ENCODE measurements at regions not wholly inside any gene's neighbourhood (a gene's known extent, or its start where the extent isn't known, plus 50 kb on each side); places are given as distances from the start of the nearest gene placed in this dataset.

DNA sequence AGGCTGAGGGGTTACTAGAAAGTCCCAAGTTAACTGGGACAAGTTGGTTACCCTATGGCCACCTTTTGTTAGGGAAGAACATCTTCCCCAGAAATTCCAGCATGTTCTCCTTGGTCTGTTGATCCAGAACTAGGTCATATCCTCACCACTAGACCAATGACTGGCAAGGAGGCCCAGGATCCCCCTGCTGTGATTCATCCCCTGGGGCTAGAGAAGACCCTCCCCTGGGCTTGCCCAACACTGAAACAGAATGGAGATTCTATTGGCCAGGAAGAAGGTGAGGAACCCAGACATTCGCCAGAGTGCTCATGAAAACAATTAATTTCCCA lies 90.1 kb upstream of the SIM2 start:
- no peak overlapping the region for H3K4me3 ChIP-seq (replicated peaks in 1 of 3)
- DNase-seq: no peak
- H3K9me3 ChIP-seq: no peaks in the 10 kb centered on the region
- no peaks in the 10 kb centered on the region for H3K27me3 ChIP-seq
- intact Hi-C loops (cut with DNase I): no loop called here
- no peak overlapping the region for H3K27ac ChIP-seq
- TF ChIP-seq, protein P1, sequence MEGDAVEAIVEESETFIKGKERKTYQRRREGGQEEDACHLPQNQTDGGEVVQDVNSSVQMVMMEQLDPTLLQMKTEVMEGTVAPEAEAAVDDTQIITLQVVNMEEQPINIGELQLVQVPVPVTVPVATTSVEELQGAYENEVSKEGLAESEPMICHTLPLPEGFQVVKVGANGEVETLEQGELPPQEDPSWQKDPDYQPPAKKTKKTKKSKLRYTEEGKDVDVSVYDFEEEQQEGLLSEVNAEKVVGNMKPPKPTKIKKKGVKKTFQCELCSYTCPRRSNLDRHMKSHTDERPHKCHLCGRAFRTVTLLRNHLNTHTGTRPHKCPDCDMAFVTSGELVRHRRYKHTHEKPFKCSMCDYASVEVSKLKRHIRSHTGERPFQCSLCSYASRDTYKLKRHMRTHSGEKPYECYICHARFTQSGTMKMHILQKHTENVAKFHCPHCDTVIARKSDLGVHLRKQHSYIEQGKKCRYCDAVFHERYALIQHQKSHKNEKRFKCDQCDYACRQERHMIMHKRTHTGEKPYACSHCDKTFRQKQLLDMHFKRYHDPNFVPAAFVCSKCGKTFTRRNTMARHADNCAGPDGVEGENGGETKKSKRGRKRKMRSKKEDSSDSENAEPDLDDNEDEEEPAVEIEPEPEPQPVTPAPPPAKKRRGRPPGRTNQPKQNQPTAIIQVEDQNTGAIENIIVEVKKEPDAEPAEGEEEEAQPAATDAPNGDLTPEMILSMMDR (IDR thresholded peaks at IDR 0.05): no peak
- no peak for TF ChIP-seq POLR2A (IDR thresholded peaks at IDR 0.05)
- WGBS, 2 donors: 94 to 100% methylated on average over 1 of the region's 1 CpG
- no peaks in the 10 kb centered on the region for H3K4me1 ChIP-seq
- no peaks in the 10 kb centered on the region for H3K36me3 ChIP-seq

DNA sequence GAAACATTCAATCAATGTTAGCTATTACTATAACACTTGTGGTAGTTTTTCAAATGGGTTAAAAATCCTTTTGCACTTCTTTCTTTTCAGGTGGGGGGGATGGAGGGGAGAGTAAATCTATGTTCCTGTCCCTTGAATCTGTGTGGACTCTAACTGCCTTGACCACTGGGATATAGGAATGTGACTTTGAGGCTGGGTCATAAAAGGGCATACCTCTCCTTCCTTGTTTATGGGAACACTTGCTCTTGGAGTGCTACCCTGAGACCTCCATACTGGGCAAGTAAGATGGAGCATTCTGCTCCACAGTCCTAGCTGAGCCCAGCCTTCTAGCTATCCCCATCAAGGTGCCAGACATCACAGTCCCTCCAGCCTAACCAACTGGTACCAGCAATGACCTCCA lies 89.3 kb upstream of the SIM2 start:
- TF ChIP-seq, protein P1 (IDR thresholded peaks at IDR 0.05): no peak
- no peak for TF ChIP-seq POLR2A (IDR thresholded peaks at IDR 0.05)
- no peaks in the 10 kb centered on the region for H3K4me1 ChIP-seq
- intact Hi-C loops (cut with DNase I): no loop called here
- H3K27me3 ChIP-seq: no peaks in the 10 kb centered on the region
- no peak overlapping the region for H3K27ac ChIP-seq
- H3K36me3 ChIP-seq: no peaks in the 10 kb centered on the region
- H3K4me3 ChIP-seq (replicated peaks in 1 of 3): no peak overlapping the region
- DNase-seq: no peak
- no peaks in the 10 kb centered on the region for H3K9me3 ChIP-seq

DNA sequence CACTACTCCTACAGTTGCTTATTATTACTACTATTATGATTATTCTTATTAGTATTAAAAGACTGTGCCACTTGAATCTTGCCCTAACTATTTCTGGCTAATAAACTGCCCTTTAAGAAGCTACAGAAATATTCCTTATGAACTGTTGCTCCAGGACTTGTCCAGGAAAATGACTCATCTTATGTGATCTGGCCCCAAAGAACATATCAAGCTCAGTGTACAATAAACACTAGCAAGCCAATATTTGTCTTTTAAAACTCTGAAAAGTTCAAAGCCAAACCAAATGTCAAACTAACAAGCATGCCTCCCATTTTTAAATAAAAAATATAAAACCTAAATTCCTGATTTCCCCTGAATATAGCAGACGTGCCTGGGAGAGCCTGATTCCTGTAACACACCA lies 88.7 kb upstream of the SIM2 start:
- Histone ChIP-seq H3K27me3 (no peaks in the 10 kb centered on the region), H3K27ac (no peak overlapping the region), H3K4me3 (replicated peaks in 1 of 3) (no peak overlapping the region), H3K4me1 (no peaks in the 10 kb centered on the region), H3K36me3 (no peaks in the 10 kb centered on the region), H3K9me3 (no peaks in the 10 kb centered on the region)
- TF ChIP-seq, protein P1 (IDR thresholded peaks at IDR 0.05): no peak
- TF ChIP-seq POLR2A (IDR thresholded peaks at IDR 0.05): no peak
- intact Hi-C loops (cut with DNase I): no loop called here
- 71 to 75% methylated on average over 1 of the region's 1 CpG for WGBS, 2 donors
- DNase-seq: no peak

- Histone ChIP-seq H3K27ac (no peak overlapping the region), H3K4me1 (no peaks in the 10 kb centered on the region), H3K4me3 (replicated peaks in 1 of 3) (no peak overlapping the region), H3K9me3 (no peaks in the 10 kb centered on the region), H3K27me3 (no peaks in the 10 kb centered on the region), H3K36me3 (no peaks in the 10 kb centered on the region)
- no peak for DNase-seq
- intact Hi-C loops (cut with DNase I): no loop called here
- 79 to 88% methylated on average over 7 of the region's 7 CpGs for WGBS, 2 donors
- TF ChIP-seq, protein P1 (IDR thresholded peaks at IDR 0.05): no peak
- TF ChIP-seq POLR2A (IDR thresholded peaks at IDR 0.05): no peak
Observed at GRCh38 chr21:36610935-36611334, 88.0 kb upstream of the SIM2 start.

DNA sequence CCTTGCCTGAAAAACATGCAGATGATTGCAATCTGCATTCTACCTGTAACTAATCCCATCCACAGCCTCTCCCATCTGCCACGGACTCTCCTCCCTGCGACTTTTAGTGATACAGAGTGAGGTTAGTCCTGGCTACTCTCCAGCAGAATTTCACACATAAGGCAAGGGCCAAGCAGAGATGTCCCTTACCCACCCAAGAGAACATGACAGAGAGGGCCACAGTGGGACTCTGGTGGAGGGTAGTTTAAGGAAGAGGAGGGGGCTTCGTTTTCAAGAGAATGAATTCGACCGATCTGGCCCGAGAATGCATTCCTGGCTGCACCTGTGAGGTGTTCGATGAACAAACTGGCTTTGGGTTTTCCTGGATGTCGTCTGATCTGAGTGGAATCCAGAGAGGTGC lies 87.5 kb upstream of the SIM2 start:
- Histone ChIP-seq H3K4me1 (no peaks in the 10 kb centered on the region), H3K27me3 (no peaks in the 10 kb centered on the region), H3K4me3 (replicated peaks in 1 of 3) (no peak overlapping the region), H3K9me3 (no peaks in the 10 kb centered on the region), H3K27ac (no peak overlapping the region), H3K36me3 (no peaks in the 10 kb centered on the region)
- DNase-seq: no peak
- intact Hi-C loops (cut with DNase I): no loop called here
- TF ChIP-seq, protein P1 (IDR thresholded peaks at IDR 0.05): no peak
- no peak for TF ChIP-seq POLR2A (IDR thresholded peaks at IDR 0.05)
- 85% methylated on average over 8 of the region's 8 CpGs for WGBS, 2 donors

All from thyroid gland (tissue), 4 donors.